Trophoblast cell (in vitro differentiated cells and primary cell): ENCODE measurements at regions not wholly inside any gene's neighbourhood (a gene's known extent, or its start where the extent isn't known, plus 50 kb on each side); places are given as distances from the start of the nearest gene placed in this dataset.

ENCODE experiments used
- DNase-seq, 2 donors: peaks; one replicate each; pipeline ENCODE4 v3.0.0-alpha.2; 2016
- H2AFZ ChIP-seq: 2 replicates; pipeline ENCODE4 v1.6.1; 2013; ENCODE audit warnings: low read length, moderate library complexity, mild to moderate bottlenecking; ENCODE audit not compliant: insufficient read depth, poor library complexity
- H2AK5ac ChIP-seq: 2 replicates; pipeline ENCODE4 v1.6.1; 2013; ENCODE audit warnings: mild to moderate bottlenecking, low read length
- H2BK120ac ChIP-seq: 2 replicates; pipeline ENCODE4 v1.6.1; 2013; ENCODE audit warnings: low read length, mild to moderate bottlenecking, moderate library complexity; ENCODE audit not compliant: insufficient read depth, poor library complexity
- H2BK12ac ChIP-seq: 2 replicates; pipeline ENCODE4 v1.6.1; 2013; ENCODE audit warnings: mild to moderate bottlenecking, low read length, moderate library complexity
- H2BK5ac ChIP-seq: 2 replicates; pipeline ENCODE4 v1.6.1; 2013; ENCODE audit warnings: low read length, low read depth, moderate library complexity, mild to moderate bottlenecking; ENCODE audit not compliant: poor library complexity
- H3K14ac ChIP-seq: 2 replicates; pipeline ENCODE4 v1.6.1; 2013; ENCODE audit warnings: mild to moderate bottlenecking, low read length
- H3K18ac ChIP-seq: 2 replicates; pipeline ENCODE4 v1.6.1; 2013; ENCODE audit warnings: mild to moderate bottlenecking, low read length
- H3K23ac ChIP-seq: 2 replicates; pipeline ENCODE4 v1.6.1; 2013; ENCODE audit warnings: low read length
- H3K27ac ChIP-seq: 2 replicates; pipeline ENCODE4 v1.5.1; 2013; ENCODE audit warnings: low read depth, mild to moderate bottlenecking, inconsistent platforms, low read length, moderate library complexity
- H3K27me3 ChIP-seq: 2 replicates; pipeline ENCODE4 v1.6.1; 2013; ENCODE audit warnings: inconsistent platforms, mild to moderate bottlenecking, low read length, moderate library complexity; ENCODE audit not compliant: insufficient read depth
- H3K36me3 ChIP-seq, 2 experiments: 1 replicate in 1 of 2; 2 replicates in 1 of 2; pipeline ENCODE4 v1.6.1; 2013; ENCODE audit warnings: low read length in 2 of 2, mild to moderate bottlenecking in 2 of 2, moderate library complexity in 1 of 2; ENCODE audit not compliant: insufficient read depth in 2 of 2, control insufficient read depth in 1 of 2
- H3K4ac ChIP-seq: 2 replicates; pipeline ENCODE4 v1.6.1; 2013; ENCODE audit warnings: low read depth, mild to moderate bottlenecking, low read length, moderate library complexity
- H3K4me1 ChIP-seq, 2 experiments: 1 replicate in 1 of 2; 2 replicates in 1 of 2; pipeline ENCODE4 v1.6.1; 2013; ENCODE audit warnings: low read length in 2 of 2, mild to moderate bottlenecking in 2 of 2, moderate library complexity in 1 of 2; ENCODE audit not compliant: insufficient read depth in 2 of 2, control insufficient read depth in 1 of 2
- H3K4me2 ChIP-seq: 2 replicates; pipeline ENCODE4 v1.6.1; 2013; ENCODE audit warnings: inconsistent platforms, mild to moderate bottlenecking, low read length, moderate library complexity
- H3K4me3 ChIP-seq: 2 replicates; pipeline ENCODE4 v1.5.1; 2013; ENCODE audit warnings: mild to moderate bottlenecking, low read depth, low read length, inconsistent platforms
- H3K79me1 ChIP-seq: one replicate; pipeline ENCODE4 v1.6.1; 2013; ENCODE audit warnings: low read length
- H3K79me2 ChIP-seq: 2 replicates; pipeline ENCODE4 v1.6.1; 2013; ENCODE audit warnings: low read length, mild to moderate bottlenecking; ENCODE audit not compliant: control insufficient read depth, insufficient read depth, poor library complexity
- H3K9ac ChIP-seq: 2 replicates; pipeline ENCODE4 v1.6.1; 2013; ENCODE audit warnings: mild to moderate bottlenecking, low read length
- H3K9me3 ChIP-seq: 2 replicates; pipeline ENCODE4 v1.6.1; 2013; ENCODE audit warnings: low read depth, mild to moderate bottlenecking, control low read depth, inconsistent platforms, low read length; ENCODE audit not compliant: insufficient read depth
- H4K12ac ChIP-seq: 2 replicates; pipeline ENCODE4 v1.6.1; 2013; ENCODE audit warnings: low read depth, mild to moderate bottlenecking, low read length, moderate library complexity
- H4K8ac ChIP-seq: 2 replicates; pipeline ENCODE4 v1.6.1; 2013; ENCODE audit warnings: low read depth, mild to moderate bottlenecking, low read length, moderate library complexity
- H4K91ac ChIP-seq: one replicate; pipeline ENCODE4 v1.6.1; 2013; ENCODE audit warnings: low read depth, mild to moderate bottlenecking, low read length, moderate library complexity
- WGBS: extraction: QIAGEN DNeasy Blood & Tissue Kit; methylation state at CpG from one replicate; pipeline ENCODE4 v1.1.7; 2013; ENCODE audit warnings: missing lambda C conversion rate; ENCODE audit not compliant: insufficient read length, insufficient coverage; ENCODE audit errors: extremely low coverage; 5-methylcytosine and 5-hydroxymethylcytosine counted together

- Histone ChIP-seq H3K4ac (no peak overlapping the region), H3K9ac (no peak overlapping the region), H3K36me3 (no peaks in the 10 kb centered on the region), H4K8ac (no peak overlapping the region), H3K4me1 (no peaks in the 10 kb centered on the region), H3K27ac (no peak overlapping the region), H4K12ac (no peak overlapping the region), H2BK12ac (no peak overlapping the region), H3K4me3 (no peak overlapping the region), H3K27me3 (no peaks in the 10 kb centered on the region), H3K9me3 (no peaks in the 10 kb centered on the region), H3K4me2 (no peak overlapping the region), H2AFZ (no peak overlapping the region), H4K91ac (no peak overlapping the region), H3K79me2 (no peaks in the 10 kb centered on the region), H2BK5ac (no peak overlapping the region), H2BK120ac (no peak overlapping the region), H3K18ac (no peak overlapping the region), H3K14ac (no peak overlapping the region), H2AK5ac (no peak overlapping the region), H3K79me1 (no peaks in the 10 kb centered on the region), H3K23ac (no peak overlapping the region)
- DNase-seq: peak in 1 of 2 donors; percentile 85
These were observed 349.8 kb upstream of the DAB2 start for GRCh38 chr5:39774605-39775004.

- H2BK120ac ChIP-seq: no peak overlapping the region
- no peaks in the 10 kb centered on the region for H3K27me3 ChIP-seq
- no peak overlapping the region for H3K4me2 ChIP-seq
- no peak overlapping the region for H3K9ac ChIP-seq
- no peaks in the 10 kb centered on the region for H3K36me3 ChIP-seq
- H3K79me2 ChIP-seq: no peaks in the 10 kb centered on the region
- no peak overlapping the region for H3K14ac ChIP-seq
- H3K4me3 ChIP-seq: no peak overlapping the region
- H2BK12ac ChIP-seq: no peak overlapping the region
- H2AK5ac ChIP-seq: no peak overlapping the region
- H3K18ac ChIP-seq: no peak overlapping the region
- no peak overlapping the region for H4K8ac ChIP-seq
- H3K79me1 ChIP-seq: no peaks in the 10 kb centered on the region
- DNase-seq: no peak
- no peak overlapping the region for H4K12ac ChIP-seq
- H3K23ac ChIP-seq: no peak overlapping the region
- H2AFZ ChIP-seq: no peak overlapping the region
- H2BK5ac ChIP-seq: no peak overlapping the region
- no CpG with 5 or more reads among the region's 2 CpGs for WGBS
- H3K4ac ChIP-seq: no peak overlapping the region
- no peak overlapping the region for H4K91ac ChIP-seq
- no peaks in the 10 kb centered on the region for H3K4me1 ChIP-seq
- no peak overlapping the region for H3K27ac ChIP-seq
- no peaks in the 10 kb centered on the region for H3K9me3 ChIP-seq
These were observed 347.5 kb upstream of the DAB2 start for GRCh38 chr5:39772307-39772706.

DNA sequence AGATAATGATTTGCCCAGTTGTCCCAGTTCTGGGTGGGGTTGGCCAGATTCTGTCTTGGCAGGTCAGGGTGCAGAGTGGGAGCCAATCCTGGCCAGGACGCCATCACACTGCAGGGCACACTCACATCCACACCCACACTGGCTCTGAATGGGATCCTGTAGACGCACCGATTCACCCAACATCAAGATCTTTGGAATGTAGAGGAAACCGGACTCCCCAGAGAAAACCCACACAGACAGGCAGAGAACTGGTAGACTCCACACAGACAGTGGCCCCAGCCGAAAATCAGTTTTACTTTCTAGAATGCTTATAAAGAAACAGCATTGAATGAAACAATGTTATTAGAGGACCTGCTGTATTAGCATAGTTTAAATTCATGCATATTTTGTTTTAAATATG is 343.1 kb upstream of the DAB2 start:
- no peak overlapping the region for H3K9ac ChIP-seq
- WGBS: no CpG with 5 or more reads among the region's 5 CpGs
- no peak overlapping the region for H2AFZ ChIP-seq
- no peak overlapping the region for H4K91ac ChIP-seq
- no peaks in the 10 kb centered on the region for H3K79me2 ChIP-seq
- H3K4me1 ChIP-seq: no peaks in the 10 kb centered on the region
- no peak overlapping the region for H3K18ac ChIP-seq
- H3K4me2 ChIP-seq: no peak overlapping the region
- H4K8ac ChIP-seq: no peak overlapping the region
- no peaks in the 10 kb centered on the region for H3K36me3 ChIP-seq
- H4K12ac ChIP-seq: no peak overlapping the region
- no peak overlapping the region for H2BK5ac ChIP-seq
- no peak overlapping the region for H3K23ac ChIP-seq
- no peaks in the 10 kb centered on the region for H3K79me1 ChIP-seq
- no peaks in the 10 kb centered on the region for H3K27me3 ChIP-seq
- no peak overlapping the region for H3K14ac ChIP-seq
- H3K4me3 ChIP-seq: no peak overlapping the region
- H3K9me3 ChIP-seq: no peaks in the 10 kb centered on the region
- no peak overlapping the region for H3K27ac ChIP-seq
- no peak overlapping the region for H2BK120ac ChIP-seq
- no peak for DNase-seq
- H3K4ac ChIP-seq: no peak overlapping the region
- H2BK12ac ChIP-seq: no peak overlapping the region
- H2AK5ac ChIP-seq: no peak overlapping the region

- no CpG with 5 or more reads among the region's 2 CpGs for WGBS
- no peak overlapping the region for H4K8ac ChIP-seq
- H3K18ac ChIP-seq: no peak overlapping the region
- no peak overlapping the region for H4K12ac ChIP-seq
- H2AFZ ChIP-seq: no peak overlapping the region
- H3K4me3 ChIP-seq: no peak overlapping the region
- H3K79me1 ChIP-seq: no peaks in the 10 kb centered on the region
- no peak overlapping the region for H3K27ac ChIP-seq
- no peak overlapping the region for H3K4me2 ChIP-seq
- H2BK12ac ChIP-seq: no peak overlapping the region
- H3K79me2 ChIP-seq: no peaks in the 10 kb centered on the region
- no peak overlapping the region for H2BK5ac ChIP-seq
- no peaks in the 10 kb centered on the region for H3K4me1 ChIP-seq
- no peak overlapping the region for H3K23ac ChIP-seq
- no peak overlapping the region for H3K9ac ChIP-seq
- no peak overlapping the region for H3K14ac ChIP-seq
- H4K91ac ChIP-seq: no peak overlapping the region
- H3K36me3 ChIP-seq: no peaks in the 10 kb centered on the region
- H2AK5ac ChIP-seq: no peak overlapping the region
- no peak for DNase-seq
- no peak overlapping the region for H2BK120ac ChIP-seq
- no peaks in the 10 kb centered on the region for H3K9me3 ChIP-seq
- no peak overlapping the region for H3K4ac ChIP-seq
- no peaks in the 10 kb centered on the region for H3K27me3 ChIP-seq
These were observed 340.6 kb upstream of the DAB2 start for GRCh38 chr5:39765366-39765765.

DNA sequence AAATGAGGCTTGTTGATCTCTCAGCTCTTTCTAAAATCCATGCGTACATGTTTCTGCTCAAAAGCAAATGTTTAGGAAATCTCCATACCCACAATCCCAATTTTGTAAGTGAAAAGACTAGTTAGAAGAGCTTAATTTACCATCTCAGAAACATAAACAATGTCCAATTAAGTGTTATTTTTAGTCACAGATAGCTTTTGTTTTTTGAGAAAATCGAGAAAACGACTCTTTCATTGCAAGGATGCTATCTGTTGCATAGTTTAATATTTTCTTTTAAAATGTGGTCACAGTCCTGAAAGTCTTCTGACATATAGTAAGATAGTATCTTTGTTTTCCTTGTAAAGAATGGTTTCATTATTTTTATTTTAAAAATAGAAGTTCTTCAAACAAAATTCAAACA is 338.0 kb upstream of the DAB2 start:
- H3K14ac ChIP-seq: no peak overlapping the region
- DNase-seq: no peak
- no peak overlapping the region for H4K12ac ChIP-seq
- no peak overlapping the region for H2BK5ac ChIP-seq
- no peak overlapping the region for H2BK12ac ChIP-seq
- H3K9ac ChIP-seq: no peak overlapping the region
- H3K4me2 ChIP-seq: no peak overlapping the region
- no peaks in the 10 kb centered on the region for H3K79me1 ChIP-seq
- H4K91ac ChIP-seq: no peak overlapping the region
- no peak overlapping the region for H2AK5ac ChIP-seq
- no peak overlapping the region for H3K18ac ChIP-seq
- no peaks in the 10 kb centered on the region for H3K36me3 ChIP-seq
- H3K79me2 ChIP-seq: no peaks in the 10 kb centered on the region
- H3K23ac ChIP-seq: no peak overlapping the region
- no peak overlapping the region for H4K8ac ChIP-seq
- H2BK120ac ChIP-seq: no peak overlapping the region
- H3K27ac ChIP-seq: no peak overlapping the region
- no CpG with 5 or more reads among the region's 3 CpGs for WGBS
- H3K27me3 ChIP-seq: no peaks in the 10 kb centered on the region
- no peak overlapping the region for H2AFZ ChIP-seq
- no peak overlapping the region for H3K4ac ChIP-seq
- H3K4me3 ChIP-seq: no peak overlapping the region
- no peaks in the 10 kb centered on the region for H3K9me3 ChIP-seq
- H3K4me1 ChIP-seq: no peaks in the 10 kb centered on the region
